ENCODE measurements at regions not wholly inside any gene's neighbourhood (a gene's known extent, or its start where the extent isn't known, plus 50 kb on each side); places are given as distances from the start of the nearest gene placed in this dataset.

- Histone ChIP-seq H3K27ac (ENCODE audit: low read depth, low read length, severe bottlenecking) (peak overlapping the region; percentile 93), H3K4me3 (ENCODE audit: extremely low read depth, insufficient read depth, low read length, poor library complexity, severe bottlenecking) (no peak overlapping the region), H3K36me3 (ENCODE audit: control insufficient read depth, insufficient read depth, low read length) (no peaks in the 10 kb centered on the region), H3K4me1 (ENCODE audit: control insufficient read depth, insufficient read depth, low read length, poor library complexity, severe bottlenecking) (peaks cover 13% of the 10 kb centered on the region), H3K9me3 (ENCODE audit: control insufficient read depth, low read length) (no peaks in the 10 kb centered on the region)
- WGBS, 2 experiments (ENCODE audit: insufficient coverage in 2 of 2): 53 to 70% methylated on average over 8 to 9 of the region's 12 CpGs
Measured at GRCh38 chr6:93779086-93779841, 359.9 kb upstream of the EPHA7 start.

GRCh38 chr6:93759190-93759589, 339.8 kb upstream of the EPHA7 start:
- H3K9me3 ChIP-seq (ENCODE audit: control insufficient read depth, low read length): no peaks in the 10 kb centered on the region
- H3K4me1 ChIP-seq (ENCODE audit: control insufficient read depth, insufficient read depth, low read length, poor library complexity, severe bottlenecking): no peaks in the 10 kb centered on the region
- H3K4me3 ChIP-seq (ENCODE audit: extremely low read depth, insufficient read depth, low read length, poor library complexity, severe bottlenecking): no peak overlapping the region
- WGBS, 2 experiments (ENCODE audit: insufficient coverage in 2 of 2): 100% methylated on average over 1 of the region's 2 CpGs; no CpG with 5 or more reads in 1 of the 2 experiments
- H3K36me3 ChIP-seq (ENCODE audit: control insufficient read depth, insufficient read depth, low read length): no peaks in the 10 kb centered on the region
- no peak overlapping the region for H3K27ac ChIP-seq (ENCODE audit: low read depth, low read length, severe bottlenecking)

- H3K9me3 ChIP-seq (ENCODE audit: control insufficient read depth, low read length): no peaks in the 10 kb centered on the region
- no peak overlapping the region for H3K27ac ChIP-seq (ENCODE audit: low read depth, low read length, severe bottlenecking)
- no peaks in the 10 kb centered on the region for H3K4me1 ChIP-seq (ENCODE audit: control insufficient read depth, insufficient read depth, low read length, poor library complexity, severe bottlenecking)
- no peaks in the 10 kb centered on the region for H3K36me3 ChIP-seq (ENCODE audit: control insufficient read depth, insufficient read depth, low read length)
- WGBS, 2 experiments (ENCODE audit: insufficient coverage in 2 of 2): no CpG with 5 or more reads among the region's 2 CpGs
- no peak overlapping the region for H3K4me3 ChIP-seq (ENCODE audit: extremely low read depth, insufficient read depth, low read length, poor library complexity, severe bottlenecking)
Measured at GRCh38 chr6:93751969-93752368, 332.6 kb upstream of the EPHA7 start.

GRCh38 chr6:93749930-93750329, 330.6 kb upstream of the EPHA7 start:
- WGBS, 2 experiments (ENCODE audit: insufficient coverage in 2 of 2): no CpG with 5 or more reads among the region's 2 CpGs
- H3K36me3 ChIP-seq (ENCODE audit: control insufficient read depth, insufficient read depth, low read length): no peaks in the 10 kb centered on the region
- H3K27ac ChIP-seq (ENCODE audit: low read depth, low read length, severe bottlenecking): no peak overlapping the region
- no peak overlapping the region for H3K4me3 ChIP-seq (ENCODE audit: extremely low read depth, insufficient read depth, low read length, poor library complexity, severe bottlenecking)
- H3K4me1 ChIP-seq (ENCODE audit: control insufficient read depth, insufficient read depth, low read length, poor library complexity, severe bottlenecking): no peaks in the 10 kb centered on the region
- no peaks in the 10 kb centered on the region for H3K9me3 ChIP-seq (ENCODE audit: control insufficient read depth, low read length)

GRCh38 chr6:93749191-93749590, 329.8 kb upstream of the EPHA7 start:
- Histone ChIP-seq H3K27ac (ENCODE audit: low read depth, low read length, severe bottlenecking) (no peak overlapping the region), H3K9me3 (ENCODE audit: control insufficient read depth, low read length) (no peaks in the 10 kb centered on the region), H3K4me3 (ENCODE audit: extremely low read depth, insufficient read depth, low read length, poor library complexity, severe bottlenecking) (no peak overlapping the region), H3K4me1 (ENCODE audit: control insufficient read depth, insufficient read depth, low read length, poor library complexity, severe bottlenecking) (no peaks in the 10 kb centered on the region), H3K36me3 (ENCODE audit: control insufficient read depth, insufficient read depth, low read length) (no peaks in the 10 kb centered on the region)

GRCh38 chr6:93746892-93747291, 327.5 kb upstream of the EPHA7 start:
- WGBS, 2 experiments (ENCODE audit: insufficient coverage in 2 of 2): 90 to 94% methylated on average over 2 of the region's 3 CpGs
- Histone ChIP-seq H3K36me3 (ENCODE audit: control insufficient read depth, insufficient read depth, low read length) (no peaks in the 10 kb centered on the region), H3K4me3 (ENCODE audit: extremely low read depth, insufficient read depth, low read length, poor library complexity, severe bottlenecking) (no peak overlapping the region), H3K9me3 (ENCODE audit: control insufficient read depth, low read length) (no peaks in the 10 kb centered on the region), H3K27ac (ENCODE audit: low read depth, low read length, severe bottlenecking) (no peak overlapping the region), H3K4me1 (ENCODE audit: control insufficient read depth, insufficient read depth, low read length, poor library complexity, severe bottlenecking) (no peaks in the 10 kb centered on the region)

- WGBS, 2 experiments (ENCODE audit: insufficient coverage in 2 of 2): no CpG with 5 or more reads among the region's 2 CpGs
- H3K27ac ChIP-seq (ENCODE audit: low read depth, low read length, severe bottlenecking): no peak overlapping the region
- no peaks in the 10 kb centered on the region for H3K4me1 ChIP-seq (ENCODE audit: control insufficient read depth, insufficient read depth, low read length, poor library complexity, severe bottlenecking)
- H3K4me3 ChIP-seq (ENCODE audit: extremely low read depth, insufficient read depth, low read length, poor library complexity, severe bottlenecking): no peak overlapping the region
- no peaks in the 10 kb centered on the region for H3K9me3 ChIP-seq (ENCODE audit: control insufficient read depth, low read length)
- H3K36me3 ChIP-seq (ENCODE audit: control insufficient read depth, insufficient read depth, low read length): no peaks in the 10 kb centered on the region
Measured at GRCh38 chr6:93745306-93745705, 325.9 kb upstream of the EPHA7 start.

- no peaks in the 10 kb centered on the region for H3K4me1 ChIP-seq (ENCODE audit: control insufficient read depth, insufficient read depth, low read length, poor library complexity, severe bottlenecking)
- WGBS, 2 experiments (ENCODE audit: insufficient coverage in 2 of 2): no CpG with 5 or more reads among the region's 3 CpGs
- H3K36me3 ChIP-seq (ENCODE audit: control insufficient read depth, insufficient read depth, low read length): no peaks in the 10 kb centered on the region
- H3K27ac ChIP-seq (ENCODE audit: low read depth, low read length, severe bottlenecking): no peak overlapping the region
- H3K9me3 ChIP-seq (ENCODE audit: control insufficient read depth, low read length): no peaks in the 10 kb centered on the region
- H3K4me3 ChIP-seq (ENCODE audit: extremely low read depth, insufficient read depth, low read length, poor library complexity, severe bottlenecking): no peak overlapping the region
Measured at GRCh38 chr6:93735099-93735498, 315.7 kb upstream of the EPHA7 start.

GRCh38 chr6:93731306-93731705, 311.9 kb upstream of the EPHA7 start:
- no peak overlapping the region for H3K4me3 ChIP-seq (ENCODE audit: extremely low read depth, insufficient read depth, low read length, poor library complexity, severe bottlenecking)
- H3K27ac ChIP-seq (ENCODE audit: low read depth, low read length, severe bottlenecking): no peak overlapping the region
- WGBS, 2 experiments (ENCODE audit: insufficient coverage in 2 of 2): no CpG with 5 or more reads among the region's 1 CpG
- H3K9me3 ChIP-seq (ENCODE audit: control insufficient read depth, low read length): no peaks in the 10 kb centered on the region
- no peaks in the 10 kb centered on the region for H3K36me3 ChIP-seq (ENCODE audit: control insufficient read depth, insufficient read depth, low read length)
- no peaks in the 10 kb centered on the region for H3K4me1 ChIP-seq (ENCODE audit: control insufficient read depth, insufficient read depth, low read length, poor library complexity, severe bottlenecking)

GRCh38 chr6:93728150-93728549, 308.8 kb upstream of the EPHA7 start:
- Histone ChIP-seq H3K4me3 (ENCODE audit: extremely low read depth, insufficient read depth, low read length, poor library complexity, severe bottlenecking) (no peak overlapping the region), H3K27ac (ENCODE audit: low read depth, low read length, severe bottlenecking) (no peak overlapping the region), H3K4me1 (ENCODE audit: control insufficient read depth, insufficient read depth, low read length, poor library complexity, severe bottlenecking) (no peaks in the 10 kb centered on the region), H3K36me3 (ENCODE audit: control insufficient read depth, insufficient read depth, low read length) (no peaks in the 10 kb centered on the region), H3K9me3 (ENCODE audit: control insufficient read depth, low read length) (no peaks in the 10 kb centered on the region)
- WGBS, 2 experiments (ENCODE audit: insufficient coverage in 2 of 2): 71 to 72% methylated on average over 2 of the region's 2 CpGs

- WGBS, 2 experiments (ENCODE audit: insufficient coverage in 2 of 2): no CpG with 5 or more reads among the region's 3 CpGs
- H3K9me3 ChIP-seq (ENCODE audit: control insufficient read depth, low read length): no peaks in the 10 kb centered on the region
- no peaks in the 10 kb centered on the region for H3K36me3 ChIP-seq (ENCODE audit: control insufficient read depth, insufficient read depth, low read length)
- no peak overlapping the region for H3K4me3 ChIP-seq (ENCODE audit: extremely low read depth, insufficient read depth, low read length, poor library complexity, severe bottlenecking)
- H3K27ac ChIP-seq (ENCODE audit: low read depth, low read length, severe bottlenecking): no peak overlapping the region
- H3K4me1 ChIP-seq (ENCODE audit: control insufficient read depth, insufficient read depth, low read length, poor library complexity, severe bottlenecking): no peaks in the 10 kb centered on the region
Measured at GRCh38 chr6:93727447-93727846, 308.1 kb upstream of the EPHA7 start.

All from mesodermal cell (in vitro differentiated cells).